ENCODE measurements at regions not wholly inside any gene's neighbourhood (a gene's known extent, or its start where the extent isn't known, plus 50 kb on each side); places are given as distances from the start of the nearest gene placed in this dataset.

- Histone ChIP-seq H3K27ac (no peak overlapping the region), H4K20me1 (ENCODE audit: insufficient read depth) (no peaks in the 10 kb centered on the region), H3K4me2 (no peak overlapping the region), H2AFZ (ENCODE audit: low read depth) (no peak overlapping the region), H3K9ac (no peak overlapping the region), H3K4me1 (ENCODE audit: low read depth, poor library complexity, severe bottlenecking) (no peaks in the 10 kb centered on the region), H3K4me3 (IDR thresholded peaks at IDR 0.05; ENCODE audit: insufficient read depth, low read depth, low read length) (no peak overlapping the region), H3K36me3 (ENCODE audit: insufficient read depth) (no peaks in the 10 kb centered on the region), H3K79me2 (ENCODE audit: insufficient read depth, low read depth) (no peaks in the 10 kb centered on the region), H3K27me3 (ENCODE audit: insufficient read depth, low read depth) (no peaks in the 10 kb centered on the region)
- no peak for TF ChIP-seq CTCF (conservative IDR thresholded peaks at IDR 0.05; ENCODE audit: low read depth, low read length)
These were observed 129.1 kb upstream of the MAP1B start for GRCh38 chr5:71978216-71978615.

GRCh38 chr5:71982717-71983395 lies 124.4 kb upstream of the MAP1B start:
- Histone ChIP-seq H3K27me3 (ENCODE audit: insufficient read depth, low read depth) (no peaks in the 10 kb centered on the region), H3K36me3 (ENCODE audit: insufficient read depth) (no peaks in the 10 kb centered on the region), H3K27ac (no peak overlapping the region), H3K4me3 (IDR thresholded peaks at IDR 0.05; ENCODE audit: insufficient read depth, low read depth, low read length) (no peak overlapping the region), H2AFZ (ENCODE audit: low read depth) (no peak overlapping the region), H3K4me1 (ENCODE audit: low read depth, poor library complexity, severe bottlenecking) (no peaks in the 10 kb centered on the region), H3K4me2 (no peak overlapping the region), H3K79me2 (ENCODE audit: insufficient read depth, low read depth) (no peaks in the 10 kb centered on the region), H4K20me1 (ENCODE audit: insufficient read depth) (no peaks in the 10 kb centered on the region), H3K9ac (no peak overlapping the region)
- no peak for TF ChIP-seq CTCF (conservative IDR thresholded peaks at IDR 0.05; ENCODE audit: low read depth, low read length)

- no peaks in the 10 kb centered on the region for H3K4me1 ChIP-seq (ENCODE audit: low read depth, poor library complexity, severe bottlenecking)
- no peak for TF ChIP-seq CTCF (conservative IDR thresholded peaks at IDR 0.05; ENCODE audit: low read depth, low read length)
- no peak overlapping the region for H3K9ac ChIP-seq
- H3K4me3 ChIP-seq (IDR thresholded peaks at IDR 0.05; ENCODE audit: insufficient read depth, low read depth, low read length), result no peak overlapping the region
- no peaks in the 10 kb centered on the region for H4K20me1 ChIP-seq (ENCODE audit: insufficient read depth)
- no peak overlapping the region for H3K27ac ChIP-seq
- H3K36me3 ChIP-seq (ENCODE audit: insufficient read depth), result no peaks in the 10 kb centered on the region
- no peaks in the 10 kb centered on the region for H3K27me3 ChIP-seq (ENCODE audit: insufficient read depth, low read depth)
- H2AFZ ChIP-seq (ENCODE audit: low read depth), result no peak overlapping the region
- no peaks in the 10 kb centered on the region for H3K79me2 ChIP-seq (ENCODE audit: insufficient read depth, low read depth)
- H3K4me2 ChIP-seq, result no peak overlapping the region
These were observed 121.2 kb upstream of the MAP1B start for GRCh38 chr5:71986101-71986500.

- TF ChIP-seq CTCF (conservative IDR thresholded peaks at IDR 0.05; ENCODE audit: low read depth, low read length), result no peak
- H3K36me3 ChIP-seq (ENCODE audit: insufficient read depth), result no peaks in the 10 kb centered on the region
- no peak overlapping the region for H2AFZ ChIP-seq (ENCODE audit: low read depth)
- no peaks in the 10 kb centered on the region for H3K79me2 ChIP-seq (ENCODE audit: insufficient read depth, low read depth)
- H3K9ac ChIP-seq, result no peak overlapping the region
- H3K4me3 ChIP-seq (IDR thresholded peaks at IDR 0.05; ENCODE audit: insufficient read depth, low read depth, low read length), result no peak overlapping the region
- H4K20me1 ChIP-seq (ENCODE audit: insufficient read depth), result no peaks in the 10 kb centered on the region
- H3K4me2 ChIP-seq, result no peak overlapping the region
- H3K27me3 ChIP-seq (ENCODE audit: insufficient read depth, low read depth), result no peaks in the 10 kb centered on the region
- no peaks in the 10 kb centered on the region for H3K4me1 ChIP-seq (ENCODE audit: low read depth, poor library complexity, severe bottlenecking)
- H3K27ac ChIP-seq, result no peak overlapping the region
These were observed 118.5 kb upstream of the MAP1B start for GRCh38 chr5:71988808-71989207.

Measured in KMS-11 (cell line).